ENCODE measurements at regions not wholly inside any gene's neighbourhood (a gene's known extent, or its start where the extent isn't known, plus 50 kb on each side); places are given as distances from the start of the nearest gene placed in this dataset.

DNA sequence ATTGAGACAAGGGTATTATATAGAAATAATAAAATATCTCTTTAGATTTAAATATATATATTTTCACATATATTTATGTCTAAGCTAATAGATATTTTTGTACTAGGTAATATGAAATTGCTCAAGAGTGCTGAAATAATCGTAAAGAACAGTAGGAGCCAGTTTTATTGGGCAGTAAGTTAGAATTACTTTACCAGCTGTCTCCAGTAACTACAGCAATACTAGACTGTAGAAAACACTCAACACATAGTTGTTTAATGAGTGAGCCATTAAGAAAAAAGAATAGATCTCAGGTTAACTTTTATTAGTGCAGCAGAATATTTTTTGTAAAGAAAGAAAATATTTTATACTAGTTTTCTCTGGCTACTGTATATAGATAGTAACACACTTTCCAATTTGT, 715.2 kb downstream of the TRIML1 start:
- no peak overlapping the region for H3K4me3 ChIP-seq (ENCODE audit: low read depth, low read length)
- DNase-seq (ENCODE audit: low read depth): no peak
- TF ChIP-seq, protein P1, sequence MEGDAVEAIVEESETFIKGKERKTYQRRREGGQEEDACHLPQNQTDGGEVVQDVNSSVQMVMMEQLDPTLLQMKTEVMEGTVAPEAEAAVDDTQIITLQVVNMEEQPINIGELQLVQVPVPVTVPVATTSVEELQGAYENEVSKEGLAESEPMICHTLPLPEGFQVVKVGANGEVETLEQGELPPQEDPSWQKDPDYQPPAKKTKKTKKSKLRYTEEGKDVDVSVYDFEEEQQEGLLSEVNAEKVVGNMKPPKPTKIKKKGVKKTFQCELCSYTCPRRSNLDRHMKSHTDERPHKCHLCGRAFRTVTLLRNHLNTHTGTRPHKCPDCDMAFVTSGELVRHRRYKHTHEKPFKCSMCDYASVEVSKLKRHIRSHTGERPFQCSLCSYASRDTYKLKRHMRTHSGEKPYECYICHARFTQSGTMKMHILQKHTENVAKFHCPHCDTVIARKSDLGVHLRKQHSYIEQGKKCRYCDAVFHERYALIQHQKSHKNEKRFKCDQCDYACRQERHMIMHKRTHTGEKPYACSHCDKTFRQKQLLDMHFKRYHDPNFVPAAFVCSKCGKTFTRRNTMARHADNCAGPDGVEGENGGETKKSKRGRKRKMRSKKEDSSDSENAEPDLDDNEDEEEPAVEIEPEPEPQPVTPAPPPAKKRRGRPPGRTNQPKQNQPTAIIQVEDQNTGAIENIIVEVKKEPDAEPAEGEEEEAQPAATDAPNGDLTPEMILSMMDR (conservative IDR thresholded peaks at IDR 0.05; ENCODE audit: low read depth, low read length): no peak

- H3K4me3 ChIP-seq (ENCODE audit: low read depth, low read length): no peak overlapping the region
- TF ChIP-seq, protein P1 (conservative IDR thresholded peaks at IDR 0.05; ENCODE audit: low read depth, low read length): no peak
- DNase-seq (ENCODE audit: low read depth): no peak
Measured at GRCh38 chr4:188858696-188859095, 719.5 kb downstream of the TRIML1 start.

DNA sequence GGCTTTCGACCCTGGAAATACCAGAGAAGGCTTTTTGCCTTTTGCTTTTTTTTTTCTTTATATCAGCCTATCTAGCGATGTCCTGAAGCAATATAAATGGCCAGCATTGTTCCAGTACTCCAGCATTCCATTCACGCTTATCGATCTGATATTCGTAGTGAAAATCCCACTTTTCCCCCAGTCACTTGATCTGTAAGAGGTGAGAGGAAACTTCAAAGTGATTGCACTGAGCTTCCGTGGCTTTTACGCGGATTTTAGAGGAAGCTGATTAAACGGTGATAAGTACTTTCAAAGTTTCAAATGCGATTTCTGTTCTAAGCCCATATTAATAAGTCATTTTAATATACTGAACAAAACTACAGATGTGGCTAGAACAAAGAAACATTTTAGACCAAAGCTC, 725.5 kb downstream of the TRIML1 start:
- no peak for DNase-seq (ENCODE audit: low read depth)
- H3K4me3 ChIP-seq (ENCODE audit: low read depth, low read length): no peak overlapping the region
- TF ChIP-seq, protein P1 (conservative IDR thresholded peaks at IDR 0.05; ENCODE audit: low read depth, low read length): no peak

- no peak for DNase-seq (ENCODE audit: low read depth)
- TF ChIP-seq, protein P1 (conservative IDR thresholded peaks at IDR 0.05; ENCODE audit: low read depth, low read length): no peak
- no peak overlapping the region for H3K4me3 ChIP-seq (ENCODE audit: low read depth, low read length)
Measured at GRCh38 chr4:188867796-188868195, 728.6 kb downstream of the TRIML1 start.

DNA sequence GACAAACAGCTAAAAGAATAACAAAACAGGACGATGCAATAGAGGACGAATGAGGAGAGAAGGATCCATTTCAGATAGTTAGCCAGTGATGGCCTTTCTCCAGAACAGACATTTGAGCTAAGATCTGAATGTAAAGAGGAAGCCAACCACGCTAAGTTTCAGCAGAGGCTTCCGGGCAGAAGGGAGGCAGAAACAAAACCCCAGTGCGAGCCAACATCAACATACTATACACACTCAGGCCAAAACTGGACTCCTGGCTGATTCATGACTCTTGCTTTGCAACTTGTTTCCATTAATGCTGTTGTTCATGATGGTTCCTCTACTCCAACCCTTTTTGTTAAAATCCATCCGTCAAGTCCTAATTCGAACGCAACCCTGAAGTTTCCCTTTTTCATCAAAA, 730.3 kb downstream of the TRIML1 start:
- H3K4me3 ChIP-seq (ENCODE audit: low read depth, low read length): no peak overlapping the region
- TF ChIP-seq, protein P1 (conservative IDR thresholded peaks at IDR 0.05; ENCODE audit: low read depth, low read length): no peak
- DNase-seq (ENCODE audit: low read depth): peak; percentile 6

GRCh38 chr4:188872809-188873208, 733.6 kb downstream of the TRIML1 start:
- TF ChIP-seq, protein P1 (conservative IDR thresholded peaks at IDR 0.05; ENCODE audit: low read depth, low read length): no peak
- H3K4me3 ChIP-seq (ENCODE audit: low read depth, low read length): no peak overlapping the region
- DNase-seq (ENCODE audit: low read depth): no peak

DNA sequence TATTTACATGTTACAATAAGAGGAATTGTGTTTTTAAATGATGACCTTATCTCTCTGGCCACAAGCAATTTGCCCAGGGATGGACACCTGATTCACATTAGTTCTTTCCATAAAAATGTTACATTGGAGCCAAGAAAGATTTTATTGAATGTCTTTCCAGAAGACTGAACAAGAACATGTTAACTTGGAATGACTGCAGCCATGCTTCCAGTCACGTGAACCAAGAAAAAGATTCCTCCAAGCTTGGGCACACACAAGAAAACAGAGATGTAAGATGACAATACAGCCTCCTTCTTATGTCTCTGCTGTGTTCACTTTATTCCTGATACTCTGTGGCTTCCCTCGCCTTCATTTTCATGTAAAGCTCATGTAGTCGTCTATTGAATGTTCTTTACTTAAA, 737.6 kb downstream of the TRIML1 start:
- no peak for DNase-seq (ENCODE audit: low read depth)
- TF ChIP-seq, protein P1 (conservative IDR thresholded peaks at IDR 0.05; ENCODE audit: low read depth, low read length): no peak
- no peak overlapping the region for H3K4me3 ChIP-seq (ENCODE audit: low read depth, low read length)
